HG02798 (cell line): ENCODE measurements at regions not wholly inside any gene's neighbourhood (a gene's known extent, or its start where the extent isn't known, plus 50 kb on each side); places are given as distances from the start of the nearest gene placed in this dataset.

Experiments used
- ATAC-seq: cut with Tn5 transposase; IDR thresholded peaks from one replicate; pipeline ENCODE4 v1.9.1; 2021; ENCODE audit warnings: mild to moderate bottlenecking; ENCODE audit not compliant: unreplicated experiment, poor library complexity

GRCh38 chr13:30128591-30128990 lies 178.8 kb downstream of the KATNAL1 start:
- ATAC-seq = no peak

GRCh38 chr13:30128095-30128494 lies 179.3 kb downstream of the KATNAL1 start:
- ATAC-seq = no peak

- no peak for ATAC-seq
Measured at GRCh38 chr13:30126903-30127428, 180.4 kb downstream of the KATNAL1 start.

GRCh38 chr13:30125422-30126073 lies 181.8 kb downstream of the KATNAL1 start:
- ATAC-seq = no peak

GRCh38 chr13:30124131-30124768 lies 183.1 kb downstream of the KATNAL1 start:
- ATAC-seq = no peak

GRCh38 chr13:30123575-30123974 lies 183.8 kb downstream of the KATNAL1 start:
- no peak for ATAC-seq

GRCh38 chr13:30121666-30122065 lies 185.7 kb downstream of the KATNAL1 start:
- ATAC-seq = no peak

GRCh38 chr13:30121244-30121643 lies 186.1 kb downstream of the KATNAL1 start:
- ATAC-seq = no peak

GRCh38 chr13:30120133-30120822 lies 187.1 kb downstream of the KATNAL1 start:
- no peak for ATAC-seq

GRCh38 chr13:30119476-30119875 lies 187.9 kb downstream of the KATNAL1 start:
- no peak for ATAC-seq

- no peak for ATAC-seq
Measured at GRCh38 chr13:30116379-30116778, 191.0 kb downstream of the KATNAL1 start.

GRCh38 chr13:30115257-30115600 lies 192.1 kb downstream of the KATNAL1 start:
- ATAC-seq = no peak

- peak; percentile 91 for ATAC-seq
Measured at GRCh38 chr13:30114571-30115256, 192.6 kb downstream of the KATNAL1 start.

- ATAC-seq = no peak
Measured at GRCh38 chr13:30113983-30114570, 193.3 kb downstream of the KATNAL1 start.

GRCh38 chr13:30113551-30113950 lies 193.8 kb downstream of the KATNAL1 start:
- ATAC-seq = no peak

- peak; percentile 54 for ATAC-seq
Measured at GRCh38 chr13:30112602-30113435, 194.5 kb downstream of the KATNAL1 start.

- ATAC-seq = no peak
Measured at GRCh38 chr13:30111810-30112209, 195.5 kb downstream of the KATNAL1 start.

- no peak for ATAC-seq
Measured at GRCh38 chr13:30110301-30111070, 196.9 kb downstream of the KATNAL1 start.
